ENCODE measurements at regions not wholly inside any gene's neighbourhood (a gene's known extent, or its start where the extent isn't known, plus 50 kb on each side); places are given as distances from the start of the nearest gene placed in this dataset.

GRCh38 chr10:88117869-88118632, 254.6 kb downstream of the PTEN start:
- TF ChIP-seq EZH2phosphoT487 (IDR thresholded peaks at IDR 0.05; ENCODE audit: borderline replicate concordance, low read length): no peak
- TF ChIP-seq, protein P1, sequence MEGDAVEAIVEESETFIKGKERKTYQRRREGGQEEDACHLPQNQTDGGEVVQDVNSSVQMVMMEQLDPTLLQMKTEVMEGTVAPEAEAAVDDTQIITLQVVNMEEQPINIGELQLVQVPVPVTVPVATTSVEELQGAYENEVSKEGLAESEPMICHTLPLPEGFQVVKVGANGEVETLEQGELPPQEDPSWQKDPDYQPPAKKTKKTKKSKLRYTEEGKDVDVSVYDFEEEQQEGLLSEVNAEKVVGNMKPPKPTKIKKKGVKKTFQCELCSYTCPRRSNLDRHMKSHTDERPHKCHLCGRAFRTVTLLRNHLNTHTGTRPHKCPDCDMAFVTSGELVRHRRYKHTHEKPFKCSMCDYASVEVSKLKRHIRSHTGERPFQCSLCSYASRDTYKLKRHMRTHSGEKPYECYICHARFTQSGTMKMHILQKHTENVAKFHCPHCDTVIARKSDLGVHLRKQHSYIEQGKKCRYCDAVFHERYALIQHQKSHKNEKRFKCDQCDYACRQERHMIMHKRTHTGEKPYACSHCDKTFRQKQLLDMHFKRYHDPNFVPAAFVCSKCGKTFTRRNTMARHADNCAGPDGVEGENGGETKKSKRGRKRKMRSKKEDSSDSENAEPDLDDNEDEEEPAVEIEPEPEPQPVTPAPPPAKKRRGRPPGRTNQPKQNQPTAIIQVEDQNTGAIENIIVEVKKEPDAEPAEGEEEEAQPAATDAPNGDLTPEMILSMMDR (IDR thresholded peaks at IDR 0.05; ENCODE audit: low read depth, low read length, poor library complexity, severe bottlenecking): peak; percentile 49
- Histone ChIP-seq H3K4me2 (ENCODE audit: low read length) (peak overlapping the region; percentile 66), H4K20me1 (ENCODE audit: control insufficient read depth, insufficient read depth, low read depth, low read length) (no peaks in the 10 kb centered on the region), H3K4me3 (ENCODE audit: low read length) (0 out of 2 replicates have a peak overlapping the region, but pooled peaks have one; percentile 2), H3K79me2 (ENCODE audit: control insufficient read depth, low read length) (no peaks in the 10 kb centered on the region), H3F3A (ENCODE audit: control insufficient read depth, insufficient read depth) (peaks cover 46% of the 10 kb centered on the region), H3K9me2 (replicated peaks; ENCODE audit: control insufficient read depth, low read length) (no peaks in the 10 kb centered on the region), H3K36me3 (ENCODE audit: control insufficient read depth, low read length) (peaks cover 4% of the 10 kb centered on the region), H3K9me3 (ENCODE audit: control insufficient read depth, insufficient read depth, low read length) (no peaks in the 10 kb centered on the region), H3K27ac (ENCODE audit: low read depth, low read length) (peak overlapping the region; percentile 91), H3K4me1 (ENCODE audit: control insufficient read depth, low read length) (peaks cover 100% of the 10 kb centered on the region), H3K27me3 (ENCODE audit: control insufficient read depth, low read length) (no peaks in the 10 kb centered on the region)

- peaks cover 44% of the 10 kb centered on the region for H3F3A ChIP-seq (ENCODE audit: control insufficient read depth, insufficient read depth)
- H3K4me2 ChIP-seq (ENCODE audit: low read length): peak overlapping the region; percentile 66; the same call in 1 of the 2 replicates
- H3K27me3 ChIP-seq (ENCODE audit: control insufficient read depth, low read length): no peaks in the 10 kb centered on the region
- TF ChIP-seq EZH2phosphoT487 (IDR thresholded peaks at IDR 0.05; ENCODE audit: borderline replicate concordance, low read length): no peak
- TF ChIP-seq, protein P1 (IDR thresholded peaks at IDR 0.05; ENCODE audit: low read depth, low read length, poor library complexity, severe bottlenecking): no peak
- H3K9me2 ChIP-seq (replicated peaks; ENCODE audit: control insufficient read depth, low read length): no peaks in the 10 kb centered on the region
- H3K4me3 ChIP-seq (ENCODE audit: low read length): no peak overlapping the region
- peak overlapping the region; percentile 91 for H3K27ac ChIP-seq (ENCODE audit: low read depth, low read length)
- H3K9me3 ChIP-seq (ENCODE audit: control insufficient read depth, insufficient read depth, low read length): no peaks in the 10 kb centered on the region
- H3K4me1 ChIP-seq (ENCODE audit: control insufficient read depth, low read length): peaks cover 98% of the 10 kb centered on the region
- no peaks in the 10 kb centered on the region for H3K79me2 ChIP-seq (ENCODE audit: control insufficient read depth, low read length)
- 0 out of 2 replicates have a peak, but pooled peaks cover 4% of the 10 kb centered on the region for H3K36me3 ChIP-seq (ENCODE audit: control insufficient read depth, low read length)
- no peaks in the 10 kb centered on the region for H4K20me1 ChIP-seq (ENCODE audit: control insufficient read depth, insufficient read depth, low read depth, low read length)
Measured at GRCh38 chr10:88118729-88119128, 255.3 kb downstream of the PTEN start.

GRCh38 chr10:88119160-88119559, 255.7 kb downstream of the PTEN start:
- H3K4me1 ChIP-seq (ENCODE audit: control insufficient read depth, low read length): peaks cover 94% of the 10 kb centered on the region
- H3F3A ChIP-seq (ENCODE audit: control insufficient read depth, insufficient read depth): peaks cover 41% of the 10 kb centered on the region
- H3K4me3 ChIP-seq (ENCODE audit: low read length): no peak overlapping the region
- H3K9me2 ChIP-seq (replicated peaks; ENCODE audit: control insufficient read depth, low read length): no peaks in the 10 kb centered on the region
- H4K20me1 ChIP-seq (ENCODE audit: control insufficient read depth, insufficient read depth, low read depth, low read length): no peaks in the 10 kb centered on the region
- H3K27ac ChIP-seq (ENCODE audit: low read depth, low read length): peak overlapping the region; percentile 56
- H3K4me2 ChIP-seq (ENCODE audit: low read length): no peak overlapping the region
- no peaks in the 10 kb centered on the region for H3K9me3 ChIP-seq (ENCODE audit: control insufficient read depth, insufficient read depth, low read length)
- TF ChIP-seq EZH2phosphoT487 (IDR thresholded peaks at IDR 0.05; ENCODE audit: borderline replicate concordance, low read length): no peak
- TF ChIP-seq, protein P1 (IDR thresholded peaks at IDR 0.05; ENCODE audit: low read depth, low read length, poor library complexity, severe bottlenecking): no peak
- H3K79me2 ChIP-seq (ENCODE audit: control insufficient read depth, low read length): no peaks in the 10 kb centered on the region
- no peaks in the 10 kb centered on the region for H3K27me3 ChIP-seq (ENCODE audit: control insufficient read depth, low read length)
- H3K36me3 ChIP-seq (ENCODE audit: control insufficient read depth, low read length): 0 out of 2 replicates have a peak, but pooled peaks cover 4% of the 10 kb centered on the region

Data from DOHH2 (cell line).